ENCODE measurements at regions not wholly inside any gene's neighbourhood (a gene's known extent, or its start where the extent isn't known, plus 50 kb on each side); places are given as distances from the start of the nearest gene placed in this dataset.

GRCh38 chr6:2407525-2407924 lies 162.1 kb upstream of the GMDS start:
- TF ChIP-seq GATA2 (IDR thresholded peaks at IDR 0.05; ENCODE audit: low read depth, low read length) (no peak), GATA3 (IDR thresholded peaks at IDR 0.05; ENCODE audit: low read depth, low read length) (no peak)
